DMS53 (cell line): ENCODE measurements at regions not wholly inside any gene's neighbourhood (a gene's known extent, or its start where the extent isn't known, plus 50 kb on each side); places are given as distances from the start of the nearest gene placed in this dataset.

ENCODE experiments used
- DNase-seq: peaks from one replicate; lab custom pipeline; 2025; lab: John Stamatoyannopoulos, UW

GRCh38 chr18:47595831-47596501 is 334.5 kb downstream of the SMAD2 start:
- peak; percentile 56 for DNase-seq

GRCh38 chr18:47594621-47595086 is 335.8 kb downstream of the SMAD2 start:
- DNase-seq: no peak

- no peak for DNase-seq
Measured at GRCh38 chr18:47593744-47594472, 336.6 kb downstream of the SMAD2 start.

DNA sequence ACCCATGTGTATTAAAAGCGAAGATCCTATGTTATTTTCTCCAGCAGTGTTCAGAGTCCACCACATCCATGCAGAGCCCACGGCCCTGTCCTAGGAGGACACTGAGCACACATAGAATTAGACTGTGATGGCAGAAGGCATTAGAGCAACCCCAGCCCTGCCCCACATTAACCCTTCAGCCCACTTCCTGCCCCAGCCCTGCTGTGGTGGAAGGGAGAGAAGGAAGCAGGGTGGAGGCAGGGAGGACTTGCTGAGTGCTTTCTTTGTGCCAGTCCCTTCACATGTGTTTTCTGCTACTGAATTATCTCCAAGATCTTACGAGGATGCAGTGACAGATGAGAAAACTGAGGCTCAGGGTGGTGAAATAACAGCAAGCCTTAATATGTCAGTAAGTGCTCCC is 339.0 kb downstream of the SMAD2 start:
- DNase-seq: no peak

DNA sequence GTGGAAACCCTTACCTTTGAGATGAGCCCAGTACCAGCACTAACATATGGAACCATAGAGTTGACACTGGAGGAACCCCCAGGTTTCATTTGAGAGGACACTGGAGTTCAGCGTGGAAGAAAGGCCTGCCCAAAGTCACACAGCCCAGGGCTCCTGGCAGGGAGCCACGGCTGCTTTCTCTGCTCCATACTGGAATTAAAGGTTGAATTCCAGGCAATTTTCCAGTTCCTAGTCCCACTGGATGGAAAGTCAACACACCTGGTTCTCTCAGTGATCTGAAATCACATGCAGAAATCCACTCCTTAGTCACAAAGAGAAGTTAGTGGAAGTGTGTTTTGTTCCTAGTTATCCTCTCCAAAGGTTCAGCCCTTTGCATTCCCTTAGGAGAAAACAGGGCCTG is 336.1 kb upstream of the SKOR2 start:
- DNase-seq: no peak

DNA sequence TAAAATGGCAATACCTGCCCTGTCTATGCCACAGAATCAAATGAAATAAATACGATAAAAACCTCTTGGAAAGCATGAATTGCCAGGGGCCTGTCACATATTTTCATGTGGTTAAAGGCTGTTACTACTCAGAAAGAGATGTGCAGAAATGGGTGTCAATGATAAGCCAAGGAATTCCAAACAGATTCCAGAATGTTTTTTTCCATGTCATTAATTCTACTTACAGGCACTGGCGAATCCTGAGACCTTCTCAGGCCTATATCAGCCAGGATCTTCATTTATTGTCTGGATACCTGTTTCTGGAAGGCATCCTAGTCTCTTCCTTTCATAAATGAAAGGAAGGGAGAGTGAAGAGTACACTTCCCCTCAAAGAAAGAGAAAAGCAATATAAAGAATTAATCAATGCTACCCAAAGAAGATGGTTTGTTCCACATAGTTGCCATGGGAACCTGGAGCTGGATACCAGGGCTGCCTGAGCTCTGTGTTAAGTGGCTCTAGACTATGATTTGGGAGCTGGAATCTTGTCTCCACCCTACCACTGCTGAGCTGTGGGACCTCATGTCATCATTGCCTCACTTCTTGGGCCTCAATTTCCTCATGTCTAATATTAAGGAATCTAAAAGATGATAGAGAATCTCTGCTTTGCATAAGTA is 335.1 kb upstream of the SKOR2 start:
- no peak for DNase-seq

- no peak for DNase-seq
Measured at GRCh38 chr18:47585914-47586313, 334.5 kb upstream of the SKOR2 start.

DNA sequence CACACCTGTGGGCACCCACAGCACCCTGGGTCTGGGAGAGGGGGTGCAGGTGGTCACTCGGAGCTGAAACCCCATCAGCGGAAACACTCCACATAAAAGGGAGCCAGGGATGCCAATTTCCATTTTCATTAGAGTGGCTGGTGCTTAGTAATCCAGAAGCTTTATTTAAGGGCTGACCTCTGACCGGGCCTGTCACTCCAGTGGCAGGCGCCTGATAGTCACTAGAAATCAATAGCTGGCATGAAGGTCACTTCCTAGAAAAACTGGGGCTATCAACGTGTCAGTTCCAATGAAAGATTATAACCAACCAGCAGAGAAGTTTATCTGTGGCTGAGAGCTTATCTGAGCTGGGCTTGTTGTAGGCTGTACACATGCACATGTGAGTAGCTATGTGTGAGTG is 333.7 kb upstream of the SKOR2 start:
- no peak for DNase-seq

DNA sequence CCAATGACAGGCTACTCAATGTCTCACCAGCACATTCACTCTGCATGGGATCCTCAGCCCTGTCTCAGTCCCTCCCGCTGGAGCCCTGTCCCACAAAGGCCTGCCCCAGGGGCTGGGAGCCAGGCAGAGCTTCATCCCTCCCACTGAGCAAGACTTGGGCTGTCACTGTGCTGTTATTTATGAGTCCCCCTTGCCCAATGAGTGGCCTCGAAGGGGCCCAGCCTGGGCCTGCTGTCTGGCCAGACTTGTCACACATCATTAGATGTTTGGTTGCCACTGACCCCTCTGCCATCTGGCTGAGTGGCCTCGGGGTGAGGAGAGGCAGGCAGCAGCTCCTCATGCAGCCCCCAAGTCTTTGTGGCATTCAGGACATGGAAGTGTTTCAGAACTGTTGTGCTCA is 330.6 kb upstream of the SKOR2 start:
- no peak for DNase-seq

GRCh38 chr18:47577520-47577919 is 326.1 kb upstream of the SKOR2 start:
- no peak for DNase-seq

- no peak for DNase-seq
Measured at GRCh38 chr18:47574966-47575365, 323.5 kb upstream of the SKOR2 start.

DNA sequence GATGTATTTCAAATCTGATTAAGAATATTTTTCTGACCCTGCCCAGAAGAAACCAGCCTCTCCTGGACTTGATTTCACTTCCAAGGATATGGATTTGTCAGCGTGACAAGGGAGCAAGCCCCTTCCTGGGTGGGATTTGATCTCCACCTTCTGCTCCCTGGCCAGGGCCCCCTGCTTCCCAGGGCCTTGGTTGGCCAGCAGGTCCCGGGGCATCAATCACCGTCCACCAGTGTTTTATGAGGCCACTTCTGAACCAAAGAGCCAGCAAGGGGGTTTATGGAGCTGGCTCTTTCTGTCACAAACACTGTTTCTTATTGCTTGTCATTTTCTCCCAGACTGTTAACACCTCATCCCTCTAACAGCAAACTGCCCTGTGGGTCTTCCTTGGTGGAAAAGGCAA is 320.5 kb upstream of the SKOR2 start:
- no peak for DNase-seq

DNA sequence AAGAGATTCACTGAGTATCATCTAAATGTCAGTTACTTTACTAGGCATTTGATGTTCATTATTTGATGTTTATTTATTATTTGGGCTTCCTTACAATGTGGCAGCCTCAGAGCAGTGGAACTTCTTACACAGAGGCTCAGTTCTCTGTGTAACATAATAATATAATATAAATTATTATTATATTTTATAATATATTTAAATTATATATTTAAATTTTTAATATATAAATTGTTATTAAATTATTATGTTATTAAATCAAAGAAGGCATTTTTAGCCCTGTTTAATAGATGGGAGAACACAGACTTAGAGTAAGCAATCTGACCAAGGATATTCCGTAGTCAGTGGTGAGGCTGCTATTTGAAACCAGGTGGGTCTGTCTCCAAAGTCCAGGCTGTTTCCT is 315.3 kb upstream of the SKOR2 start:
- no peak for DNase-seq

GRCh38 chr18:47560723-47561715 is 309.6 kb upstream of the SKOR2 start:
- no peak for DNase-seq

DNA sequence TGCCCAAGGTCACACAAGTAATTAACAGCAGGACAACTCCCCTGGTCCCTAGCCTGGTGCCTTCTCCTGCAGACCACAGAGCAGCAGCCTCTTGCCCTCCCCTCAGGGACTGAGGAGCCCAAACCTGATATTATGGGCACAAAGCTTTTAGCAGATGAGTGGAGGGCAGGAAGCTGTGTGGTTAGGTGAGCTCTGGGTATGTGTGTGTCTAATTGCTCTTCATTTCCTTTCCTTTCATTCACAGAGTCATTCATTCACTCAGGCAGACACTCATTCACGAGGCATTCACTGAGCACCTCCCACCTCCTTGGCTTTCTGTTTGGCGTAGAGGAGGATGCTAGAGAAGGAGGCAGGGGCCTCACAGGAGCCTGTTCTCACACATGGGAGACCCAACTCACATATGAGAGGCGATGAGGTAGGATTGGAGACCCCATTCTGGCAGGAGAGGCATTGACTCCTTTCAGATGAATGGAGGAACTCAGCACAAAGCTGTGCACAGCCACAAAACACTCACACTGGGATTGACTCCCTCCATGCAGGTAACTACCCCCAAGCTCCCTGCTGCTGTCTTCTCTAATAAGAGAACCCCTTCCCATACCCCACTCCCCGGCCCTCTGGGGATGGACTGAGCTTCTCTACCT is 306.8 kb upstream of the SKOR2 start:
- DNase-seq: no peak

DNA sequence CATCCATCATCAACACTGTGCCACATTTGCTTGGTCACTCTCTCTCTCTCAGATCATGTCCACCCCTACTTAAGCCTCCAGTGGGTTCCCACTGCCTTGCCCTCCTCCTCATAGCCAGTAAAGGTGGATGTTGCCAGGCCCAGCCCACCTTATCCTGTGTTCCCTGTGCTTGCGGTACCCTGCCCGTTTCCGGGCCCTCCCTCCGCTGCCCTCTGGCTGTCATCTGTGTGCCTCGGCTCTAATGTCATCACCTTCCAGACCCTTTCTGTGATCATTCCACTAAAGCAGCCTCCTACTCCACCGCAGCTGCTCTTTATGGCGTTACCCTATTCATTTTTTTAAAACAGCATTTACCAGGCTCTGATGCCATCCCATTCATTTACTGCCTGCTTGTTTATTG is 305.7 kb upstream of the SKOR2 start:
- DNase-seq: no peak

DNA sequence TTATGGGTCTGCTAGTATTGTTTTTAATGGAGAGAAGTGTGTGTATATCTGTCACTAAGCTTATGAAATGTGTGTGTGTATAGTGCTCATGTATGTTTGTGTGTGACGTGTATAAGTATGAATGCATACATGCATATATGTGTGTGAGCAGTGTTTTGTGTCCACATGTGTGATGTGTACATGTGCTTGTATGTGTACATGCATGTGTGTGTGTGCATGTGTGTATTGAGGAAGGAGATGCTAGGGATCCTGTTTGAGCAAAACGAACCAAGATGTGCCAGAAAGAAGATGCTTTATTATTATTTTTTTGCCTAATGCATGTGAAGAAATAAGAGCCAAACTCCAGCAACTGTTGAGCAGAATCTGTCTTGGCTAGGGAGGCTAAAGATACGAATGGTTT is 301.3 kb upstream of the SKOR2 start:
- no peak for DNase-seq

GRCh38 chr18:47550611-47551010 is 299.2 kb upstream of the SKOR2 start:
- DNase-seq: no peak

- DNase-seq: no peak
Measured at GRCh38 chr18:47549021-47549540, 297.6 kb upstream of the SKOR2 start.

GRCh38 chr18:47547539-47548202 is 296.2 kb upstream of the SKOR2 start:
- no peak for DNase-seq

- DNase-seq: no peak
Measured at GRCh38 chr18:47545613-47546012, 294.2 kb upstream of the SKOR2 start.
